ENCODE measurements at regions not wholly inside any gene's neighbourhood (a gene's known extent, or its start where the extent isn't known, plus 50 kb on each side); places are given as distances from the start of the nearest gene placed in this dataset.

GRCh38 chr6:26222571-26222970, 135.3 kb downstream of the HFE start:
- TF ChIP-seq CTCF (IDR thresholded peaks at IDR 0.05; ENCODE audit: borderline replicate concordance, extremely low read depth, low read length, poor library complexity, severe bottlenecking) (no peak), EZH2 (IDR thresholded peaks at IDR 0.05; ENCODE audit: borderline replicate concordance, low read depth, low read length, severe bottlenecking) (no peak)
